ENCODE measurements at regions not wholly inside any gene's neighbourhood (a gene's known extent, or its start where the extent isn't known, plus 50 kb on each side); places are given as distances from the start of the nearest gene placed in this dataset.
"Not testable (repeated sequence)": the region's sequence is repeated elsewhere in the genome, so short reads cannot be mapped to it uniquely, and the experiment has no call there.

- no peak overlapping the region for H3K9ac ChIP-seq (ENCODE audit: control insufficient read depth, extremely low read depth, insufficient read depth, low read length)
- FAIRE-seq (no peak), DNase-seq (ENCODE audit: low read depth, low spot score) (no peak)
- no peak for TF ChIP-seq EZH2 (IDR thresholded peaks at IDR 0.05; ENCODE audit: low read length)
- TF ChIP-seq, protein P1, sequence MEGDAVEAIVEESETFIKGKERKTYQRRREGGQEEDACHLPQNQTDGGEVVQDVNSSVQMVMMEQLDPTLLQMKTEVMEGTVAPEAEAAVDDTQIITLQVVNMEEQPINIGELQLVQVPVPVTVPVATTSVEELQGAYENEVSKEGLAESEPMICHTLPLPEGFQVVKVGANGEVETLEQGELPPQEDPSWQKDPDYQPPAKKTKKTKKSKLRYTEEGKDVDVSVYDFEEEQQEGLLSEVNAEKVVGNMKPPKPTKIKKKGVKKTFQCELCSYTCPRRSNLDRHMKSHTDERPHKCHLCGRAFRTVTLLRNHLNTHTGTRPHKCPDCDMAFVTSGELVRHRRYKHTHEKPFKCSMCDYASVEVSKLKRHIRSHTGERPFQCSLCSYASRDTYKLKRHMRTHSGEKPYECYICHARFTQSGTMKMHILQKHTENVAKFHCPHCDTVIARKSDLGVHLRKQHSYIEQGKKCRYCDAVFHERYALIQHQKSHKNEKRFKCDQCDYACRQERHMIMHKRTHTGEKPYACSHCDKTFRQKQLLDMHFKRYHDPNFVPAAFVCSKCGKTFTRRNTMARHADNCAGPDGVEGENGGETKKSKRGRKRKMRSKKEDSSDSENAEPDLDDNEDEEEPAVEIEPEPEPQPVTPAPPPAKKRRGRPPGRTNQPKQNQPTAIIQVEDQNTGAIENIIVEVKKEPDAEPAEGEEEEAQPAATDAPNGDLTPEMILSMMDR (optimal IDR thresholded peaks at IDR 0.05 in 1 of 3, IDR thresholded peaks at IDR 0.05 in 1 of 3, conservative IDR thresholded peaks at IDR 0.05 in 1 of 3; ENCODE audit: extremely low read depth in 1 of 3, insufficient read depth in 2 of 3, low read length in 3 of 3) = no peak
- H3K4me1 ChIP-seq (ENCODE audit: control insufficient read depth, extremely low read depth, insufficient read depth, low read length) = no peaks in the 10 kb centered on the region
- H3K27me3 ChIP-seq (ENCODE audit: control insufficient read depth, extremely low read depth, insufficient read depth, low read length) = no peaks in the 10 kb centered on the region
- no peak overlapping the region for H2AFZ ChIP-seq (ENCODE audit: control insufficient read depth, low read length)
- H3K4me3 ChIP-seq (ENCODE audit: control insufficient read depth in 2 of 3, extremely low read depth in 1 of 3, insufficient read depth in 2 of 3, low read depth in 1 of 3, low read length in 3 of 3) = no peak overlapping the region
- H3K79me2 ChIP-seq (ENCODE audit: control insufficient read depth, insufficient read depth, low read length) = no peaks in the 10 kb centered on the region
- dilution Hi-C loops (cut with MboI; ENCODE audit: extremely low pct_ligation_motif_present, low sequenced_read_pairs) = no loop called here
- H3K9me3 ChIP-seq (ENCODE audit: control insufficient read depth, low read depth, low read length) = no peaks in the 10 kb centered on the region
- H3K27ac ChIP-seq (ENCODE audit: control insufficient read depth, insufficient read depth, low read length) = no peak overlapping the region
- no peaks in the 10 kb centered on the region for H3K9me1 ChIP-seq (ENCODE audit: control insufficient read depth, extremely low read depth, insufficient read depth, low read length)
- no peaks in the 10 kb centered on the region for H4K20me1 ChIP-seq (ENCODE audit: control insufficient read depth, extremely low read depth, insufficient read depth, low read length)
- H3K36me3 ChIP-seq (ENCODE audit: control insufficient read depth in 2 of 2, extremely low read depth in 1 of 2, insufficient read depth in 2 of 2, low read length in 2 of 2) = no peaks in the 10 kb centered on the region
- H3K4me2 ChIP-seq (ENCODE audit: control insufficient read depth, extremely low read depth, insufficient read depth, low read depth, low read length) = no peak overlapping the region
Measured at GRCh38 chr1:182308826-182309225, 82.8 kb downstream of the GLUL start.

DNA sequence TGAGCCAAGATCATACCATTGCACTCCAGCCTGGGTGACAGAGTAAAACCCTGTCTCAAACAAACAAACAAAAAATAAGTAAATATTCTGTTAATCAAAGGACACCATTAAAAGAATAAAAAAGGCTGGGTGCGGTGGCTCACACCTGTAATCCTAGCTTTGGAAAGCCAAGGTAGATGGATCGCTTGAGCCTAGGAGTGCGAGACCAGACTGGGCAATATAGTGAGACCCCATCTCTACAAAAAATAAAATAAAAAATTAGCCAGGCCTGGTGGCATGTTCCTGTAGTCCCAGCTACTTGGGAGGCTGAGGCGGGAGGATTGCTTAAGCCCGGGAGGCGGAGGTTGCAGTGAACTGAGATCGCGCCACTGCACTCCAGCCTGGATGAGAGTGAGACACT lies 84.1 kb downstream of the GLUL start:
- H3K4me3 ChIP-seq (ENCODE audit: control insufficient read depth in 2 of 3, extremely low read depth in 1 of 3, insufficient read depth in 2 of 3, low read depth in 1 of 3, low read length in 3 of 3); H3K9me3 ChIP-seq (ENCODE audit: control insufficient read depth, low read depth, low read length); H3K4me1 ChIP-seq (ENCODE audit: control insufficient read depth, extremely low read depth, insufficient read depth, low read length); H4K20me1 ChIP-seq (ENCODE audit: control insufficient read depth, extremely low read depth, insufficient read depth, low read length); H3K4me2 ChIP-seq (ENCODE audit: control insufficient read depth, extremely low read depth, insufficient read depth, low read depth, low read length); DNase-seq (ENCODE audit: low read depth, low spot score); H3K9me1 ChIP-seq (ENCODE audit: control insufficient read depth, extremely low read depth, insufficient read depth, low read length); H3K9ac ChIP-seq (ENCODE audit: control insufficient read depth, extremely low read depth, insufficient read depth, low read length); dilution Hi-C loops (cut with MboI; ENCODE audit: extremely low pct_ligation_motif_present, low sequenced_read_pairs); H3K27me3 ChIP-seq (ENCODE audit: control insufficient read depth, extremely low read depth, insufficient read depth, low read length); H3K36me3 ChIP-seq (ENCODE audit: control insufficient read depth in 2 of 2, extremely low read depth in 1 of 2, insufficient read depth in 2 of 2, low read length in 2 of 2); H3K27ac ChIP-seq (ENCODE audit: control insufficient read depth, insufficient read depth, low read length); H2AFZ ChIP-seq (ENCODE audit: control insufficient read depth, low read length); FAIRE-seq; H3K79me2 ChIP-seq (ENCODE audit: control insufficient read depth, insufficient read depth, low read length): not testable (repeated sequence)

DNA sequence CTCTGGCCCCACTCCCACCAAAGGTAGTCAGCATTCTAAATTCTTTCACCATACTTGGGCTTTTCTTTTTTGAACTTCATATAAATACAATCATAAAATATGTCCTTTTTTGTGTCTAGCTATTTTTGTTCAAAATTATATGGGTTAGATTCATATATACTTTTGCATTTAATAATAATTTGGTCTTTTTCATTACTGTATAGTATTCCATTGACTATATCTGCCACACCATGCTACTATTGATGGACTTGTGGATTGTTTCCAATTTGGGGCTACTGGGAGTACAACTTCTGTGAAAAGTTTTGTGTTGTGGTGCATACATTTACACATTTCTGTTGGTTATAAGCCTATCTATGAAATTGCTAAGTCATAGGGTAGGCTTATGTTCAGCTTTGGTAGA lies 85.7 kb downstream of the GLUL start:
- Histone ChIP-seq H3K9me1 (ENCODE audit: control insufficient read depth, extremely low read depth, insufficient read depth, low read length) (no peaks in the 10 kb centered on the region), H4K20me1 (ENCODE audit: control insufficient read depth, extremely low read depth, insufficient read depth, low read length) (no peaks in the 10 kb centered on the region), H3K79me2 (ENCODE audit: control insufficient read depth, insufficient read depth, low read length) (no peaks in the 10 kb centered on the region), H3K27me3 (ENCODE audit: control insufficient read depth, extremely low read depth, insufficient read depth, low read length) (no peaks in the 10 kb centered on the region), H3K36me3 (ENCODE audit: control insufficient read depth in 2 of 2, extremely low read depth in 1 of 2, insufficient read depth in 2 of 2, low read length in 2 of 2) (no peaks in the 10 kb centered on the region), H3K27ac (ENCODE audit: control insufficient read depth, insufficient read depth, low read length) (no peak overlapping the region), H3K9me3 (ENCODE audit: control insufficient read depth, low read depth, low read length) (no peaks in the 10 kb centered on the region), H3K4me1 (ENCODE audit: control insufficient read depth, extremely low read depth, insufficient read depth, low read length) (peaks cover 2% of the 10 kb centered on the region), H3K4me2 (ENCODE audit: control insufficient read depth, extremely low read depth, insufficient read depth, low read depth, low read length) (no peak overlapping the region), H3K4me3 (ENCODE audit: control insufficient read depth in 2 of 3, extremely low read depth in 1 of 3, insufficient read depth in 2 of 3, low read depth in 1 of 3, low read length in 3 of 3) (no peak overlapping the region), H2AFZ (ENCODE audit: control insufficient read depth, low read length) (no peak overlapping the region), H3K9ac (ENCODE audit: control insufficient read depth, extremely low read depth, insufficient read depth, low read length) (no peak overlapping the region)
- dilution Hi-C loops (cut with MboI; ENCODE audit: extremely low pct_ligation_motif_present, low sequenced_read_pairs) = no loop called here
- DNase-seq (ENCODE audit: low read depth, low spot score) (no peak), FAIRE-seq (no peak)
- no peak for TF ChIP-seq EZH2 (IDR thresholded peaks at IDR 0.05; ENCODE audit: low read length)
- TF ChIP-seq, protein P1 (optimal IDR thresholded peaks at IDR 0.05 in 1 of 3, IDR thresholded peaks at IDR 0.05 in 1 of 3, conservative IDR thresholded peaks at IDR 0.05 in 1 of 3; ENCODE audit: extremely low read depth in 1 of 3, insufficient read depth in 2 of 3, low read length in 3 of 3) = no peak

Measured in keratinocyte (primary cell).